ENCODE measurements at regions not wholly inside any gene's neighbourhood (a gene's known extent, or its start where the extent isn't known, plus 50 kb on each side); places are given as distances from the start of the nearest gene placed in this dataset.
"Not testable (repeated sequence)": the region's sequence is repeated elsewhere in the genome, so short reads cannot be mapped to it uniquely, and the experiment has no call there.

DNA sequence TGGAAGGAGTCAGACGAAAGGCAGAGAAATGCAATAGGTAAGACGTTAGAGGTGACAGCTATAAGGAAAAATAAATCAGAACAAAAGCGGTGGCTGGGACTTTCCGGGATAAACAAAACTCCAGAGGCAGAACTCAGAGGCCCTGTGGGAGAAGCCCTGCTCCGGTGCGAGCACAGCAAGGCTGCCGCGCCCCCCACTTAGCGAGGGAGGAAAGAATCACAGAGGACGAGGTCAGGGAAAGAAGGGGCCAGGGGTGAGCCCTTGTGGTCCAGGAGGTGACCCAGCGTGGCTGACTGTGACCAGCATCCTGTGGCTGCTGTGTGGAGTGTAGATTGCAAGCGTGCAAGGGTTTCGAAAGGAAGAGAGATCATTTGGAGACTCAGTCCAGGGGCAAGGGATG, 591.8 kb upstream of the ADARB2 start:
- Histone ChIP-seq H3F3A (ENCODE audit: insufficient read depth) (no peaks in the 10 kb centered on the region), H3K9me2 (replicated peaks; ENCODE audit: insufficient read depth, low read length) (no peaks in the 10 kb centered on the region), H3K4me3 (ENCODE audit: insufficient read depth, low read length, poor library complexity, severe bottlenecking) (no peak overlapping the region), H3K36me3 (ENCODE audit: low read length) (no peaks in the 10 kb centered on the region), H3K9me3 (ENCODE audit: insufficient read depth, low read length) (no peaks in the 10 kb centered on the region), H3K79me2 (ENCODE audit: insufficient read depth, low read length) (no peaks in the 10 kb centered on the region), H4K20me1 (ENCODE audit: low read depth, low read length) (no peaks in the 10 kb centered on the region), H3K27ac (ENCODE audit: low read depth, low read length) (no peak overlapping the region), H3K27me3 (ENCODE audit: low read length) (no peaks in the 10 kb centered on the region), H3K9ac (ENCODE audit: low read length) (no peak overlapping the region), H2AFZ (ENCODE audit: low read depth, low read length, severe bottlenecking) (no peak overlapping the region), H3K4me2 (ENCODE audit: low read depth, low read length, poor library complexity, severe bottlenecking) (no peak overlapping the region)
- TF ChIP-seq CTCF (IDR thresholded peaks at IDR 0.05; ENCODE audit: insufficient read depth, low read length, poor library complexity, severe bottlenecking) (no peak), EZH2phosphoT487 (conservative IDR thresholded peaks at IDR 0.05; ENCODE audit: low read length) (no peak)

DNA sequence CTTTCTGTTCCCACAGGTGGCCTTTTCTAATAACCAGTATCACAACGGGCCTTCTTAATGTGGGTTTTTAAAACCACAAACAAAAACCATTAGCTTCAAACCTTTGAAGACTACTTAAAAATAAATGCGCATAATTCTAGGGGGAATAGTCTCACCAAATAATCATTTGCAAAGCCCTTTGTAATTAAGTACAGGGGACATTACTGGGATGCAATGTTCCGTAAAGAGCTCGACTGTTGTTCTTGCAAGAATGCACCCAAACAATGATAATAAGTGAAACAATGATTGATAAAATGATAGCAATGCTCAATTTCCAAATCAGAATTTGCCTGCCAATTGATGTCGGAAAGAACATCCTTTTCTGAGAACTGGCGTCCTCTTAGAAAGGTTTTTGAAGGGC, 589.1 kb upstream of the ADARB2 start:
- H2AFZ ChIP-seq (ENCODE audit: low read depth, low read length, severe bottlenecking): no peak overlapping the region
- no peak overlapping the region for H3K4me2 ChIP-seq (ENCODE audit: low read depth, low read length, poor library complexity, severe bottlenecking)
- H4K20me1 ChIP-seq (ENCODE audit: low read depth, low read length): no peaks in the 10 kb centered on the region
- H3K4me3 ChIP-seq (ENCODE audit: insufficient read depth, low read length, poor library complexity, severe bottlenecking): no peak overlapping the region
- H3K79me2 ChIP-seq (ENCODE audit: insufficient read depth, low read length): no peaks in the 10 kb centered on the region
- H3K36me3 ChIP-seq (ENCODE audit: low read length): no peaks in the 10 kb centered on the region
- TF ChIP-seq CTCF (IDR thresholded peaks at IDR 0.05; ENCODE audit: insufficient read depth, low read length, poor library complexity, severe bottlenecking): no peak
- no peak for TF ChIP-seq EZH2phosphoT487 (conservative IDR thresholded peaks at IDR 0.05; ENCODE audit: low read length)
- no peak overlapping the region for H3K27ac ChIP-seq (ENCODE audit: low read depth, low read length)
- H3F3A ChIP-seq (ENCODE audit: insufficient read depth): no peaks in the 10 kb centered on the region
- H3K27me3 ChIP-seq (ENCODE audit: low read length): no peaks in the 10 kb centered on the region
- no peak overlapping the region for H3K9ac ChIP-seq (ENCODE audit: low read length)
- no peaks in the 10 kb centered on the region for H3K9me2 ChIP-seq (replicated peaks; ENCODE audit: insufficient read depth, low read length)
- H3K9me3 ChIP-seq (ENCODE audit: insufficient read depth, low read length): no peaks in the 10 kb centered on the region

DNA sequence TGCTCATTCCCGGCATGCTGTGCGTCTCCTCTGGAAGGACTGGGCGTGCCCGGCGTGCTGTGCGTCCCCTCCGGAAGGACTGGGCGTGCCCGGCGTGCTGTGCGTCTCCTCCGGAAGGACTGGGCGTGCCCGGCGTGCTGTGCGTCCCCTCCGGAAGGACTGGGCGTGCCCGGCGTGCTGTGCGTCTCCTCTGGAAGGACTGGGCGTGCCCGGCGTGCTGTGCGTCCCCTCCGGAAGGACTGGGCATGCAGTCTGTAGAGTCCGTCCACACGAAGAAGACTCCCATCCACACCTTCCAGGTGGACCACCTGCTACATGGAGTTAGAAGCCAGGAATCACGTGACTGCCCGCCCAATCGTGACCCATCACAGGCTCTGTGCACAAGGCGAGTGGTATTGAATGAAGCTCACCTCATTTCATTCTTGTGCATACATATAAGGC, 577.7 kb upstream of the ADARB2 start:
- not testable (repeated sequence) for H3K9ac ChIP-seq (ENCODE audit: low read length); H3K36me3 ChIP-seq (ENCODE audit: low read length); H3K79me2 ChIP-seq (ENCODE audit: insufficient read depth, low read length); H4K20me1 ChIP-seq (ENCODE audit: low read depth, low read length); H3K27me3 ChIP-seq (ENCODE audit: low read length); H3K4me2 ChIP-seq (ENCODE audit: low read depth, low read length, poor library complexity, severe bottlenecking); H3K9me2 ChIP-seq (replicated peaks; ENCODE audit: insufficient read depth, low read length); H3F3A ChIP-seq (ENCODE audit: insufficient read depth); H3K4me3 ChIP-seq (ENCODE audit: insufficient read depth, low read length, poor library complexity, severe bottlenecking); H3K9me3 ChIP-seq (ENCODE audit: insufficient read depth, low read length); H2AFZ ChIP-seq (ENCODE audit: low read depth, low read length, severe bottlenecking); H3K27ac ChIP-seq (ENCODE audit: low read depth, low read length)

- H3K36me3 ChIP-seq (ENCODE audit: low read length): no peaks in the 10 kb centered on the region
- H3K9me3 ChIP-seq (ENCODE audit: insufficient read depth, low read length): no peaks in the 10 kb centered on the region
- H3K27me3 ChIP-seq (ENCODE audit: low read length): no peaks in the 10 kb centered on the region
- no peaks in the 10 kb centered on the region for H3K9me2 ChIP-seq (replicated peaks; ENCODE audit: insufficient read depth, low read length)
- H3K4me2 ChIP-seq (ENCODE audit: low read depth, low read length, poor library complexity, severe bottlenecking): no peak overlapping the region
- no peak overlapping the region for H3K27ac ChIP-seq (ENCODE audit: low read depth, low read length)
- H3K79me2 ChIP-seq (ENCODE audit: insufficient read depth, low read length): no peaks in the 10 kb centered on the region
- H3K4me3 ChIP-seq (ENCODE audit: insufficient read depth, low read length, poor library complexity, severe bottlenecking): no peak overlapping the region
- no peak overlapping the region for H2AFZ ChIP-seq (ENCODE audit: low read depth, low read length, severe bottlenecking)
- no peaks in the 10 kb centered on the region for H3F3A ChIP-seq (ENCODE audit: insufficient read depth)
- no peak overlapping the region for H3K9ac ChIP-seq (ENCODE audit: low read length)
- no peak for TF ChIP-seq EZH2phosphoT487 (conservative IDR thresholded peaks at IDR 0.05; ENCODE audit: low read length)
- TF ChIP-seq CTCF (IDR thresholded peaks at IDR 0.05; ENCODE audit: insufficient read depth, low read length, poor library complexity, severe bottlenecking): no peak
- H4K20me1 ChIP-seq (ENCODE audit: low read depth, low read length): no peaks in the 10 kb centered on the region
Observed at GRCh38 chr10:2306081-2306480, 568.8 kb upstream of the ADARB2 start.

Measured in SU-DHL-6 (cell line).